ENCODE measurements at regions not wholly inside any gene's neighbourhood (a gene's known extent, or its start where the extent isn't known, plus 50 kb on each side); places are given as distances from the start of the nearest gene placed in this dataset.

- Histone ChIP-seq H3K4me1 (no peaks in the 10 kb centered on the region), H3K4me3 (no peak overlapping the region), H3K36me3 (no peaks in the 10 kb centered on the region), H3K9me3 (no peaks in the 10 kb centered on the region), H3K27me3 (no peaks in the 10 kb centered on the region), H3K27ac (no peak overlapping the region)
- FAIRE-seq (no peak), ATAC-seq (no peak), DNase-seq (no peak)
- TF ChIP-seq, protein P1, sequence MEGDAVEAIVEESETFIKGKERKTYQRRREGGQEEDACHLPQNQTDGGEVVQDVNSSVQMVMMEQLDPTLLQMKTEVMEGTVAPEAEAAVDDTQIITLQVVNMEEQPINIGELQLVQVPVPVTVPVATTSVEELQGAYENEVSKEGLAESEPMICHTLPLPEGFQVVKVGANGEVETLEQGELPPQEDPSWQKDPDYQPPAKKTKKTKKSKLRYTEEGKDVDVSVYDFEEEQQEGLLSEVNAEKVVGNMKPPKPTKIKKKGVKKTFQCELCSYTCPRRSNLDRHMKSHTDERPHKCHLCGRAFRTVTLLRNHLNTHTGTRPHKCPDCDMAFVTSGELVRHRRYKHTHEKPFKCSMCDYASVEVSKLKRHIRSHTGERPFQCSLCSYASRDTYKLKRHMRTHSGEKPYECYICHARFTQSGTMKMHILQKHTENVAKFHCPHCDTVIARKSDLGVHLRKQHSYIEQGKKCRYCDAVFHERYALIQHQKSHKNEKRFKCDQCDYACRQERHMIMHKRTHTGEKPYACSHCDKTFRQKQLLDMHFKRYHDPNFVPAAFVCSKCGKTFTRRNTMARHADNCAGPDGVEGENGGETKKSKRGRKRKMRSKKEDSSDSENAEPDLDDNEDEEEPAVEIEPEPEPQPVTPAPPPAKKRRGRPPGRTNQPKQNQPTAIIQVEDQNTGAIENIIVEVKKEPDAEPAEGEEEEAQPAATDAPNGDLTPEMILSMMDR (IDR thresholded peaks at IDR 0.05), result no peak
- WGBS, 2 donors, result 59 to 64% methylated on average over 3 of the region's 3 CpGs
- intact Hi-C loops (cut with DNase I), result no loop called here
These were observed 233.2 kb downstream of the PMP22 start for GRCh38 chr17:15031975-15032374.

DNA sequence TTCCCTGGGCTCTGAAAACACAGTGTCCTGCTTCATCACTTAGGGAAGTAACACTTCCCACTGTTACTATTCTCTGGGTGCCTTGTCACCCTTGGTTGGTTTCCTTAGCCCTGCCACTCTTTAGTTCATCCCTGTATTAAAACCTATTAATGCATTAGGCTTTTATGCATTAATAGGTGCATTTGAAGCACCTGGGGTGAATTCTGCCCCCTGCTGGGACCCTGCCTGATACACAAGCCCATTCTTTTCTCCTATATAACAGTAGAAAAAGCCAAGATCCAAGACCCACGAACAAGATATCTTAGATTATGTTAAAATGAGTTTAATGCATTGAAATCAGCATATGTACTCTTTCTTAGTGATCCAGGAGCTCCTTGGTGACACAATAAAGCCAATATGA, 235.7 kb downstream of the PMP22 start:
- TF ChIP-seq, protein P1 (IDR thresholded peaks at IDR 0.05), result no peak
- ATAC-seq (no peak), DNase-seq (no peak), FAIRE-seq (no peak)
- Histone ChIP-seq H3K27ac (no peak overlapping the region), H3K4me1 (no peaks in the 10 kb centered on the region), H3K27me3 (no peaks in the 10 kb centered on the region), H3K9me3 (no peaks in the 10 kb centered on the region), H3K36me3 (no peaks in the 10 kb centered on the region), H3K4me3 (no peak overlapping the region)
- WGBS, 2 donors, result 39 to 42% methylated on average over 1 of the region's 1 CpG
- intact Hi-C loops (cut with DNase I), result no loop called here

GRCh38 chr17:15027853-15028252, 237.3 kb downstream of the PMP22 start:
- FAIRE-seq (no peak), ATAC-seq (no peak), DNase-seq (no peak)
- Histone ChIP-seq H3K4me3 (no peak overlapping the region), H3K4me1 (no peaks in the 10 kb centered on the region), H3K27ac (no peak overlapping the region), H3K36me3 (no peaks in the 10 kb centered on the region), H3K27me3 (no peaks in the 10 kb centered on the region), H3K9me3 (no peaks in the 10 kb centered on the region)
- intact Hi-C loops (cut with DNase I), result no loop called here
- TF ChIP-seq, protein P1 (IDR thresholded peaks at IDR 0.05), result no peak
- 89 to 90% methylated on average over 1 of the region's 1 CpG for WGBS, 2 donors

DNA sequence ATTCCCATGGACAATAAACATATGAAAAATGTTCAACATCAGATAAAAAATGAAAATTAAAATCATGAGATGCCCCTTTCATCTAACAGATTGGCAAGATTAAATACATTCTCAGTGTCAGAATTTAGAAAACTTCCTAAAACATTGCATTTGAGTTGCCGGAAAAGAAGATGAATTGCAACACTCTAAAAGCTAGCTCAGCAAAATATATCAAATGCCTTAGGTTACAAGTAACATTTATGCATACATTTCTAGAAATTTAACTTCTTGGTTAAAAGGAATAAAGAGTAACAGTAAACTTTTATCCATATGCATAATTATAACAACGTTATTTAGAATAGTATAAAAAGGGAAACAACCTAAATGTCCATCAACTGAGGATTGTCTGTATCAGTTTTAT, 239.0 kb downstream of the PMP22 start:
- DNase-seq, result no peak
- TF ChIP-seq, protein P1 (IDR thresholded peaks at IDR 0.05), result no peak
- Histone ChIP-seq H3K4me3 (no peak overlapping the region), H3K4me1 (no peaks in the 10 kb centered on the region), H3K36me3 (no peaks in the 10 kb centered on the region), H3K27ac (no peak overlapping the region), H3K9me3 (no peaks in the 10 kb centered on the region), H3K27me3 (no peaks in the 10 kb centered on the region)
- ATAC-seq, result no peak
- FAIRE-seq, result no peak
- intact Hi-C loops (cut with DNase I), result no loop called here
- 64 to 74% methylated on average over 2 of the region's 2 CpGs for WGBS, 2 donors

DNA sequence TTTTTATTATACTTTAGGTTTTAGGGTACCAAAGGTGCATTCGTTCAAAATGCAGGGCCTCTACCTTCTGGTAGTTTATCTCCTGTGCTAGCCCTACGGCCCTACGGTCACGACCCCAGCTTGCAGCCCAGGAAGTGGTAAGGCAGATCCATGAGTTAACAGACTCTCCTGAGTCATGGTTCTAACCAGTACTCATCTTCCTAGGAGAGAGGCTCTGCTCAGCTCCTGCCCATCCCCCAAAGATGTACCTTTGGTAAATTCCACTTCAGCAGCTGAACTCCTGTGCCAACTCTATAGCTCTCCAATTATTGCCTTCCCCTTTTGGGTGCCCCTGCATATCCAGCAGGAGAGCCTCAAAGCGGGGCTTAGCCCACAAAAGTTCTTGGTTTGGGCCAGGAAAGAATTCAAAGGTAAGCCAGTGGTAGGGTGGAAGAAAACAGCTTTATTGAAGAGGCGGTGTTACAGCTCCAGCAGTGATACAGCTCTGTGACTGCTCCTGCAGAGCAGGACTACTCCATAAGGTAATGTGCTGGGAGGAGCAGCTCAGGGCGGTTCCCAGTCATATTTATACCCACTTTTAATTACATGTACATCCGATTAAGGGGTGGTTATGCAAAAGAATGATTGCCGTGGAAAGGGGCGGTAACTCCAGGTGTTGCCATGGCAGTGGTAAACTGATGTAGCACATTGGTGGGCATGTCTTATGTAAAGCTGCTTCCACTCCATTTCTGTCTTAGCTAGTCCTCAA, 241.4 kb downstream of the PMP22 start:
- no peaks in the 10 kb centered on the region for H3K9me3 ChIP-seq
- TF ChIP-seq, protein P1 (IDR thresholded peaks at IDR 0.05), result no peak
- ATAC-seq (no peak), DNase-seq (no peak), FAIRE-seq (no peak)
- no peaks in the 10 kb centered on the region for H3K27me3 ChIP-seq
- 80 to 82% methylated on average over 10 of the region's 10 CpGs for WGBS, 2 donors
- H3K4me1 ChIP-seq, result no peaks in the 10 kb centered on the region
- intact Hi-C loops (cut with DNase I), result no loop called here
- H3K36me3 ChIP-seq, result no peaks in the 10 kb centered on the region
- H3K27ac ChIP-seq, result no peak overlapping the region
- H3K4me3 ChIP-seq, result no peak overlapping the region
